ENCODE measurements at regions not wholly inside any gene's neighbourhood (a gene's known extent, or its start where the extent isn't known, plus 50 kb on each side); places are given as distances from the start of the nearest gene placed in this dataset.

GRCh38 chr1:59162665-59163064 is 134.2 kb upstream of the FGGY start:
- Histone ChIP-seq H3K27me3 (no peaks in the 10 kb centered on the region), H3K4me3 (no peak overlapping the region), H3K27ac (no peak overlapping the region), H3K9me3 (peaks cover 0 to 8% (median 0%) of the 10 kb centered on the region in 3 donors), H3K4me1 (no peaks in the 10 kb centered on the region), H3K36me3 (no peaks in the 10 kb centered on the region)
- TF ChIP-seq EP300 (IDR thresholded peaks at IDR 0.05) (no peak), POLR2A (IDR thresholded peaks at IDR 0.05) (no peak)
- WGBS, 2 donors (ENCODE audit: low coverage in 1 of 2) = 50 to 63% methylated on average over 1 of the region's 1 CpG
- no peak for ATAC-seq

GRCh38 chr1:59163268-59164092 is 133.4 kb upstream of the FGGY start:
- 50 to 55% methylated on average over 2 to 5 of the region's 6 CpGs for WGBS, 2 donors (ENCODE audit: low coverage in 1 of 2)
- peaks cover 0 to 7% (median 0%) of the 10 kb centered on the region in 3 donors for H3K9me3 ChIP-seq
- no peaks in the 10 kb centered on the region for H3K36me3 ChIP-seq
- no peaks in the 10 kb centered on the region for H3K27me3 ChIP-seq
- H3K27ac ChIP-seq = no peak overlapping the region
- TF ChIP-seq POLR2AphosphoS5 (IDR thresholded peaks at IDR 0.05) (no peak), CTCF (IDR thresholded peaks at IDR 0.05) (no peak), EP300 (IDR thresholded peaks at IDR 0.05) (no peak), POLR2A (IDR thresholded peaks at IDR 0.05) (no peak)
- H3K4me3 ChIP-seq = no peak overlapping the region
- no peaks in the 10 kb centered on the region for H3K4me1 ChIP-seq
- peak; percentile 16 for ATAC-seq

DNA sequence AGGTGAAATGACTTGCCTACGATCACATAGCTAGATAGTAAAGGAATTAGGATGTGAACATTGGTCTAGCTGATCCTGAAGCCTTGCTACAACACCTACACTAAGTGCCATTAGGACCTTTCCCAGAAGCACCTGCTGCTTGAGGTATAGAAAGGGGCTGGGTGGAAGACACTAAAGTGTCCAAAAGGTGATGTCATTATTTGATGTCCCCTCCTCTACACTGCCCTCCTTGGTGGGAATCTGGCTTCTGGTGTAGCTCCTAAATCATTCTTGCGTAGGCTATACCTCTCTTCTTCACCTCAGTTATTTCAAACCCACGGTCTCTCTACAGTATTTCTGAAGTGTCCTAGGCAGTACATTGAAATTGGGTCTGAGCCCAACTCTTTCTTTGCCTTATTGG is 132.5 kb upstream of the FGGY start:
- Histone ChIP-seq H3K27ac (no peak overlapping the region), H3K36me3 (no peaks in the 10 kb centered on the region), H3K4me3 (no peak overlapping the region), H3K9me3 (no peaks in the 10 kb centered on the region), H3K4me1 (no peaks in the 10 kb centered on the region), H3K27me3 (no peaks in the 10 kb centered on the region)
- 94 to 100% methylated on average over 1 to 2 of the region's 3 CpGs for WGBS, 2 donors (ENCODE audit: low coverage in 1 of 2)
- TF ChIP-seq CTCF (IDR thresholded peaks at IDR 0.05) (no peak), POLR2AphosphoS5 (IDR thresholded peaks at IDR 0.05) (no peak), EP300 (IDR thresholded peaks at IDR 0.05) (no peak), POLR2A (IDR thresholded peaks at IDR 0.05) (no peak)
- no peak for ATAC-seq

DNA sequence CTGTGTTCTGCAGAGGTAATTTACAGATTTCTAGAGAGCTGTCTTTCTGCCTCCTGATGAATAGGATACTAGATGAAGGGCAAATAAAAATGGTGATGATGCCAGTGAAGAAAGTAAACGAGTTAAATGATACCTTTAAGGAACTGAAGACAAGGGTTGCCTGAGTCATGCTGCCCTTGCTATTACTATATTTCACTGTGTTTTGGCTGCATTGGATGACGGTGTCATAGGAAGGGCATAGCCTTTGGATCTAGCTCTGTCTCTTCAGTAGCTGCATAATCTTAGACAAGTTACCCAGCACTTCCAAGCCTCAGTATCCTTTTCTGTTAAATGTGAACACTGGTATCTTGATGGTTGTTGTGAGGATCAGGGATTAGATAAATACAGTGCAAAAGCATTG is 131.5 kb upstream of the FGGY start:
- 17% methylated on average over 2 of the region's 2 CpGs; no CpG with 5 or more reads in 1 of the 2 donors for WGBS, 2 donors (ENCODE audit: low coverage in 1 of 2)
- no peaks in the 10 kb centered on the region for H3K27me3 ChIP-seq
- TF ChIP-seq POLR2AphosphoS5 (IDR thresholded peaks at IDR 0.05) = no peak
- no peaks in the 10 kb centered on the region for H3K9me3 ChIP-seq
- no peak overlapping the region for H3K27ac ChIP-seq
- no peaks in the 10 kb centered on the region for H3K4me1 ChIP-seq
- ATAC-seq = no peak
- H3K36me3 ChIP-seq = no peaks in the 10 kb centered on the region
- H3K4me3 ChIP-seq = no peak overlapping the region

DNA sequence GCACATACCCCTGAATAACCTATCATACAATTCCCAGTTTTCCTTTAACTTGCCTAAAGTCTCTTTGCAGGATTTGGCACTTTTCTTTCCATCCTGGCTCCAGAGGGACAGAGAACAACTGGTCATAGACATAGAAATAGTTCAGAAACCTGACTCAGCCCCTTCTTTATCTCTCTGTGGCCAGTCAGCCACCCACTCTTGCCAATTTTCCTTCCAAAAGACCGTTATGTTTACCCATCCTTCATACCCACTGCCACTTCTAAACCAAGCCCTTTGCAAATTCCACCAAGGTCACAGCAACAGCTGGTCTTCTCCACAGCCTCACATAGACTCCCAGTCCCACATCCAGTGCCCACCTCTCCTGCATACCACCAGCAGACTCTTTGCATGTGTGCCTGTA is 127.2 kb upstream of the FGGY start:
- TF ChIP-seq CTCF (IDR thresholded peaks at IDR 0.05) = no peak
- TF ChIP-seq EP300 (IDR thresholded peaks at IDR 0.05) = no peak
- TF ChIP-seq POLR2A (IDR thresholded peaks at IDR 0.05) = no peak
- Histone ChIP-seq H3K9me3 (no peaks in the 10 kb centered on the region), H3K4me3 (no peak overlapping the region), H3K27me3 (no peaks in the 10 kb centered on the region), H3K36me3 (no peaks in the 10 kb centered on the region), H3K4me1 (no peaks in the 10 kb centered on the region), H3K27ac (no peak overlapping the region)
- ATAC-seq = no peak
- 29% methylated on average over 1 of the region's 1 CpG for WGBS, 2 donors (ENCODE audit: low coverage in 1 of 2)

DNA sequence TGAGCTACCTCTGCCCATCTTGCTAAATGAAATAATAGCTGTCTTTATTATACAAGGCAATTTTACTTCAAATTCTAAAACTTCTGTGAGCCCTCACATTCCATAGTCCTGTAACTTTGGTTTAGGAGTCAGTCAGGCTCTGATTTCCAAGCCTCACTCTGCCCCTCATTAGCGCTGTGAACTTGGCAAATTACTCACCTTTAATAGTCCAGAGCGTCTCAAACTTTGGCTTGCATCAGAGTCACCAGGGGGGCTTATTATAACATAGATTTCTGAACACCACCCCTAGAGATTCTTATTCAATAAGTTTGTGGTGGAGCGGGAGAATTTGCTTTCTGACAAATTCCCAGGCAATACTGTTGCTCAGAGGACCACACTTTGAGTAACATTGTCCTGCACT is 126.2 kb upstream of the FGGY start:
- ATAC-seq = no peak
- Histone ChIP-seq H3K27me3 (no peaks in the 10 kb centered on the region), H3K36me3 (no peaks in the 10 kb centered on the region), H3K27ac (no peak overlapping the region), H3K4me1 (no peaks in the 10 kb centered on the region), H3K9me3 (no peaks in the 10 kb centered on the region), H3K4me3 (no peak overlapping the region)
- TF ChIP-seq POLR2A (IDR thresholded peaks at IDR 0.05) (no peak), CTCF (IDR thresholded peaks at IDR 0.05) (no peak), EP300 (IDR thresholded peaks at IDR 0.05) (no peak), POLR2AphosphoS5 (IDR thresholded peaks at IDR 0.05) (no peak)
- WGBS, 2 donors (ENCODE audit: low coverage in 1 of 2) = 85 to 100% methylated on average over 2 to 3 of the region's 3 CpGs
